ENCODE measurements at regions not wholly inside any gene's neighbourhood (a gene's known extent, or its start where the extent isn't known, plus 50 kb on each side); places are given as distances from the start of the nearest gene placed in this dataset.

- CTCF ChIA-PET (ENCODE audit: partially characterized antibody), result interaction anchor here (1.1 kb wide), 2 partner anchors 12 to 15 kb away, joined by 3 to 4 read pairs; no protein-coding TSS in a partner anchor
- Histone ChIP-seq H3K14ac (ENCODE audit: insufficient read length) (no peak overlapping the region), H3K79me1 (ENCODE audit: low read depth, low read length) (no peaks in the 10 kb centered on the region), H3K56ac (replicated peaks; ENCODE audit: insufficient read length, low read depth, low read length) (no peak overlapping the region), H3K18ac (ENCODE audit: extremely low read depth, low read length) (no peak overlapping the region), H2BK20ac (ENCODE audit: low read length) (no peak overlapping the region), H3K27ac (ENCODE audit: low read depth, low read length) (no peak overlapping the region), H2BK12ac (ENCODE audit: low read depth, low read length) (no peak overlapping the region), H3K23ac (ENCODE audit: insufficient read length) (no peak overlapping the region), H3K9ac (replicated peaks in 1 of 4; ENCODE audit: extremely low read depth in 1 of 4, low read depth in 3 of 4, low read length in 3 of 4) (no peak overlapping the region), H3K9me3 (ENCODE audit: insufficient read depth in 2 of 2, low read depth in 1 of 2, low read length in 1 of 2) (no peaks in the 10 kb centered on the region), H4K20me1 (replicated peaks in 1 of 2; ENCODE audit: control insufficient read depth in 1 of 2, insufficient read depth in 2 of 2, low read length in 2 of 2) (no peaks in the 10 kb centered on the region), H4K5ac (ENCODE audit: insufficient read length, low read depth, low read length) (no peak overlapping the region), H3K4me1 (replicated peaks in 1 of 4; ENCODE audit: control insufficient read depth in 3 of 4, insufficient read depth in 4 of 4, low read length in 3 of 4) (peaks cover 2 to 21% (median 14%) of the 10 kb centered on the region in 4 experiments; a peak in 6 of 7 replicates), H2BK5ac (ENCODE audit: low read depth, low read length) (no peak overlapping the region), H2AFZ (ENCODE audit: low read length) (no peak overlapping the region), H3K4me2 (ENCODE audit: insufficient read depth in 1 of 2, low read depth in 2 of 2, low read length in 2 of 2) (no peak overlapping the region), H4K8ac (ENCODE audit: extremely low read depth, insufficient read depth, low read length) (no peak overlapping the region), H3K4me3 (ENCODE audit: extremely low read depth in 1 of 4, insufficient read depth in 2 of 4, low read depth in 3 of 4, low read length in 4 of 4) (no peak overlapping the region), H3K36me3 (ENCODE audit: control insufficient read depth in 2 of 4, insufficient read depth in 4 of 4, low read length in 3 of 4) (no peaks in the 10 kb centered on the region), H3K4ac (replicated peaks; ENCODE audit: insufficient read length, low read depth, low read length) (no peak overlapping the region), H3K27me3 (replicated peaks in 1 of 4; ENCODE audit: control insufficient read depth in 3 of 4, extremely low read depth in 1 of 4, insufficient read depth in 3 of 4, low read length in 3 of 4) (no peaks in the 10 kb centered on the region), H2BK120ac (replicated peaks; ENCODE audit: low read depth, low read length) (no peak overlapping the region), H2BK15ac (ENCODE audit: low read length) (no peak overlapping the region), H2AK5ac (ENCODE audit: low read depth, low read length) (no peak overlapping the region), H4K91ac (replicated peaks; ENCODE audit: insufficient read length, low read length) (no peak overlapping the region), H3K23me2 (ENCODE audit: low read depth, low read length) (no peaks in the 10 kb centered on the region), H3K79me2 (ENCODE audit: control insufficient read depth in 1 of 2, insufficient read depth in 2 of 2, low read length in 2 of 2) (no peaks in the 10 kb centered on the region)
- FAIRE-seq (no peak), DNase-seq (ENCODE audit: low read depth in 1 of 2, low spot score in 2 of 2) (no peak)
- 86% methylated on average over 6 of the region's 6 CpGs; no CpG with 5 or more reads in 1 of the 2 experiments for WGBS, 2 experiments (ENCODE audit: extremely low coverage in 1 of 2, insufficient coverage in 1 of 2, insufficient read length in 1 of 2, insufficient replicate concordance in 2 of 2, low coverage in 1 of 2, low lambda C conversion rate in 2 of 2, missing lambda C conversion rate in 1 of 2)
- POLR2A ChIA-PET (ENCODE audit: partially characterized antibody), result interaction anchor here (2.7 kb wide), 1 partner anchor 10 kb away, joined by 11 read pairs; no protein-coding TSS in a partner anchor
- TF ChIP-seq TAF1 (IDR thresholded peaks at IDR 0.05; ENCODE audit: low read depth, low read length) (no peak), HDAC2 (IDR thresholded peaks at IDR 0.05; ENCODE audit: borderline replicate concordance in 1 of 2, low read depth in 2 of 2, low read length in 2 of 2) (no peak), SP1 (IDR thresholded peaks at IDR 0.05; ENCODE audit: low read depth, low read length) (no peak), SP2 (IDR thresholded peaks at IDR 0.05; ENCODE audit: low read length) (no peak), CTBP2 (IDR thresholded peaks at IDR 0.05; ENCODE audit: borderline replicate concordance, insufficient read depth, insufficient read length, low read length) (no peak), ZNF274 (IDR thresholded peaks at IDR 0.05; ENCODE audit: borderline replicate concordance, extremely low read depth, low read length) (no peak), POU5F1 (IDR thresholded peaks at IDR 0.05; ENCODE audit: low read depth, low read length) (no peak), SAP30 (IDR thresholded peaks at IDR 0.05; ENCODE audit: insufficient read depth, insufficient replicate concordance, low read length) (no peak), BACH1 (IDR thresholded peaks at IDR 0.05; ENCODE audit: low read length) (no peak), ATF2 (IDR thresholded peaks at IDR 0.05; ENCODE audit: low read length) (no peak), FOSL1 (IDR thresholded peaks at IDR 0.05; ENCODE audit: insufficient read depth, low read depth, low read length) (no peak)
Observed at GRCh38 chr15:38061856-38062649, 127.6 kb downstream of the TMCO5A start.
